Stomach (tissue), 4 donors: ENCODE measurements at regions not wholly inside any gene's neighbourhood (a gene's known extent, or its start where the extent isn't known, plus 50 kb on each side); places are given as distances from the start of the nearest gene placed in this dataset.

Experiments used
- POLR2A ChIP-seq, 4 donors: fragments of 450-650 bp; IDR thresholded peaks; one replicate each; pipeline ENCODE4 v1.6.1; 2016; ENCODE audit warnings: antibody characterized with exemption in 4 of 4, control low read depth in 2 of 4, mild to moderate bottlenecking in 1 of 4, moderate library complexity in 1 of 4
- POLR2AphosphoS5 ChIP-seq, 3 donors: sonication (generic); formaldehyde crosslinking; IDR thresholded peaks; one replicate each; pipeline ENCODE4 v1.6.1; 2016; ENCODE audit warnings: antibody characterized with exemption in 3 of 3
- TF ChIP-seq, protein P1 (sequence below), 7 experiments: fragments of 450-650 bp in 4 of 7; fragments of 200-600 bp in 3 of 7; sonication (generic) in 3 of 7; IDR thresholded peaks; one replicate each; pipeline ENCODE4 v1.5.1; 2016 to 2019; ENCODE audit warnings: antibody characterized with exemption in 7 of 7, control low read depth in 2 of 7, mild to moderate bottlenecking in 1 of 7

DNA sequence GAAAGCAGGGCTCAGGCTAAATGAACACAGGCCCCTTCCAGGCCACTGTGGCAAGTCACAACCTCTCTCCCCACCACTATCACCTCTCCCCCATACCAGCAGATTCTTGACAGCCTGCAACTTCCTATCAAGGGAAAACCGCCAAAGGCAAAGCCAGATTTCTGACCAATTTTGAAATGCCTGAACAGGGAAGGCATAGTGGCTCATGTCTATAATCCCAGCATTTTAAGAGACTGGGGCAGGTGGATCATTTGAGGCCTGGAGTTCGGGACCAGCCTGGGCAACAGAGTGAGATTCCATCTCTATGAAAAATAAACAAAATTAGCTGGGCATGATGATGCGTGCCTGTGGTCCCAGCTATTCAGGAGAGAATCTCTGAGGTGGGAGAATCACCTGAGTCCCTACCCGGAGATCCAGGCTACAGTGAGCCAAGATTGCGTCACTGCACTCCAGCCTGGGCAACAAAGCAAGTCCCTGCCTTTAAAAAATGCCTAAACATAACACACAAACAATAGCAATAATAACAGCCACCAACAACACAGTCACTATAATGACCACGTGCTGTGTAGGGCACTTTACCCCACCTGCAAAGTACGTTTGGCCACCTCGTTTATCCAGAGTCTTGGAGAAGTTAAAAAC lies 75.5 kb upstream of the GLI2 start:
- TF ChIP-seq, protein P1, sequence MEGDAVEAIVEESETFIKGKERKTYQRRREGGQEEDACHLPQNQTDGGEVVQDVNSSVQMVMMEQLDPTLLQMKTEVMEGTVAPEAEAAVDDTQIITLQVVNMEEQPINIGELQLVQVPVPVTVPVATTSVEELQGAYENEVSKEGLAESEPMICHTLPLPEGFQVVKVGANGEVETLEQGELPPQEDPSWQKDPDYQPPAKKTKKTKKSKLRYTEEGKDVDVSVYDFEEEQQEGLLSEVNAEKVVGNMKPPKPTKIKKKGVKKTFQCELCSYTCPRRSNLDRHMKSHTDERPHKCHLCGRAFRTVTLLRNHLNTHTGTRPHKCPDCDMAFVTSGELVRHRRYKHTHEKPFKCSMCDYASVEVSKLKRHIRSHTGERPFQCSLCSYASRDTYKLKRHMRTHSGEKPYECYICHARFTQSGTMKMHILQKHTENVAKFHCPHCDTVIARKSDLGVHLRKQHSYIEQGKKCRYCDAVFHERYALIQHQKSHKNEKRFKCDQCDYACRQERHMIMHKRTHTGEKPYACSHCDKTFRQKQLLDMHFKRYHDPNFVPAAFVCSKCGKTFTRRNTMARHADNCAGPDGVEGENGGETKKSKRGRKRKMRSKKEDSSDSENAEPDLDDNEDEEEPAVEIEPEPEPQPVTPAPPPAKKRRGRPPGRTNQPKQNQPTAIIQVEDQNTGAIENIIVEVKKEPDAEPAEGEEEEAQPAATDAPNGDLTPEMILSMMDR (IDR thresholded peaks at IDR 0.05) = no peak
- TF ChIP-seq POLR2AphosphoS5 (IDR thresholded peaks at IDR 0.05) (no peak), POLR2A (IDR thresholded peaks at IDR 0.05) (no peak)
